ENCODE measurements at regions not wholly inside any gene's neighbourhood (a gene's known extent, or its start where the extent isn't known, plus 50 kb on each side); places are given as distances from the start of the nearest gene placed in this dataset.
"Not testable (repeated sequence)": the region's sequence is repeated elsewhere in the genome, so short reads cannot be mapped to it uniquely, and the experiment has no call there.

DNA sequence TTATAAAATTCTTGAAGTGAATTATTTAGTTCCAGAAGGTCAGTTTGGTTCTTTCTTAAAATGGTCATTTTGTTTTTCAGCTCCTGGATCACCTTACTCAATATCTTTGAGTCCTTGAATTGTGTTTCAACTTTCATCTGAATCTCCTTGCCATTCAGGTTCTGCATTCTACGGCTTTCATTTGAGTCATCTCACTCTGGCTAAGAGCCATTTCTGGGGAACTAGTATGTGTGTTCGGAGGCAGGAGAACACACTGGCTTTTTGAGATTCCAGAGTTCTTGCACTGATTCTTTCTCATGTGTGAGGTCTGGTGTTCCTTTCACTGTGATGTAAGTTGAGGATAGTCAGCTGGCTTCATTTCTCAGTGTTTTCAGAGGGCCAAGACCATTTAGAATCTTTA, 708.4 kb upstream of the FRG1 start (continued):
- TF ChIP-seq EZH2 (IDR thresholded peaks at IDR 0.05) (no peak), SIN3A (IDR thresholded peaks at IDR 0.05; ENCODE audit: low read depth) (no peak), CBX3 (IDR thresholded peaks at IDR 0.05; ENCODE audit: low read depth) (no peak), EGR1 (IDR thresholded peaks at IDR 0.05; ENCODE audit: low read depth) (no peak), FOSL1 (IDR thresholded peaks at IDR 0.05; ENCODE audit: low read depth) (no peak)

GRCh38 chr4:189233754-189234153, 706.9 kb upstream of the FRG1 start:
- POLR2A ChIA-PET; H2AFZ ChIP-seq (ENCODE audit: low read depth, low read length, poor library complexity, severe bottlenecking); BruUV-seq (replicated peaks): not testable (repeated sequence)

DNA sequence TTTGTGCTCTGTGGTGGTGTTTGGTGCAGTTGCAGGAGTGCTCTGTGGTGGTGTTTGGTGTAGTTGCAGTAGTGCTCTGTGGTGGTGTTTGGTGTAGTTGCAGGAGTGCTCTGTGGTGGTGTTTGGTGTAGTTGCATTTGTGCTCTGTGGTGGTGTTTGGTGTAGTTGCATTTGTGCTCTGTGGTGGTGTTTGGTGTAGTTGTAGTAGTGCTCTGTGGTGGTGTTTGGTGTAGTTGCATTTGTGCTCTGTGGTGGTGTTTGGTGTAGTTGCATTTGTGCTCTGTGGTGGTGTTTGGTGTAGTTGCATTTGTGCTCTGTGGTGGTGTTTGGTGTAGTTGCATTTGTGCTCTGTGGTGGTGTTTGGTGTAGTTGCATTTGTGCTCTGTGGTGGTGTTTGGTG, 705.7 kb upstream of the FRG1 start:
- DNase-seq (ENCODE audit: low read depth, low spot score); H3K27ac ChIP-seq (ENCODE audit: low read depth, low read length); CTCF ChIA-PET; ATAC-seq; H3K4me2 ChIP-seq (ENCODE audit: low read length); H3K79me2 ChIP-seq (ENCODE audit: insufficient read depth, low read length); H3K9me3 ChIP-seq (ENCODE audit: control insufficient read depth in 1 of 2, insufficient read depth in 1 of 2, low read depth in 1 of 2, low read length in 2 of 2); POLR2A ChIA-PET; H3K9ac ChIP-seq (ENCODE audit: low read length); H3K9me2 ChIP-seq (ENCODE audit: insufficient read depth); H3K27me3 ChIP-seq (ENCODE audit: insufficient read depth, low read length); H3K36me3 ChIP-seq (ENCODE audit: control insufficient read depth in 1 of 2, insufficient read depth in 2 of 2, low read length in 2 of 2); BruUV-seq (replicated peaks); H2AFZ ChIP-seq (ENCODE audit: low read depth, low read length, poor library complexity, severe bottlenecking); H3K4me3 ChIP-seq (replicated peaks in 1 of 2; ENCODE audit: low read depth in 1 of 2, low read length in 2 of 2); intact Hi-C loops (cut with micrococcal nuclease); H3K4me1 ChIP-seq (ENCODE audit: control insufficient read depth in 1 of 2, insufficient read depth in 2 of 2, low read length in 2 of 2); RAD21 ChIA-PET (ENCODE audit: low non-redundant PET in 1 of 2, low total read pairs in 2 of 2, uncharacterized antibody in 2 of 2, unreplicated experiment in 2 of 2); H4K20me1 ChIP-seq (ENCODE audit: insufficient read depth): not testable (repeated sequence)

More at GRCh38 chr4:189233754-189234153, 706.9 kb upstream of the FRG1 start:
- ATAC-seq; CTCF ChIA-PET; H4K20me1 ChIP-seq (ENCODE audit: insufficient read depth); H3K36me3 ChIP-seq (ENCODE audit: control insufficient read depth in 1 of 2, insufficient read depth in 2 of 2, low read length in 2 of 2); H3K9ac ChIP-seq (ENCODE audit: low read length); DNase-seq (ENCODE audit: low read depth, low spot score); RAD21 ChIA-PET (ENCODE audit: low non-redundant PET in 1 of 2, low total read pairs in 2 of 2, uncharacterized antibody in 2 of 2, unreplicated experiment in 2 of 2); H3K27ac ChIP-seq (ENCODE audit: low read depth, low read length); H3K27me3 ChIP-seq (ENCODE audit: insufficient read depth, low read length); H3K79me2 ChIP-seq (ENCODE audit: insufficient read depth, low read length); intact Hi-C loops (cut with micrococcal nuclease); H3K4me3 ChIP-seq (replicated peaks in 1 of 2; ENCODE audit: low read depth in 1 of 2, low read length in 2 of 2); H3K4me1 ChIP-seq (ENCODE audit: control insufficient read depth in 1 of 2, insufficient read depth in 2 of 2, low read length in 2 of 2); H3K9me2 ChIP-seq (ENCODE audit: insufficient read depth); H3K4me2 ChIP-seq (ENCODE audit: low read length); H3K9me3 ChIP-seq (ENCODE audit: control insufficient read depth in 1 of 2, insufficient read depth in 1 of 2, low read depth in 1 of 2, low read length in 2 of 2): not testable (repeated sequence)
